Heart left ventricle (tissue), 13 donors: ENCODE measurements at regions not wholly inside any gene's neighbourhood (a gene's known extent, or its start where the extent isn't known, plus 50 kb on each side); places are given as distances from the start of the nearest gene placed in this dataset.

Experiments used
- CTCF ChIP-seq, 12 donors: fragments of 200-600 bp; sonication (generic) in 4 of 12; IDR thresholded peaks; one replicate each; pipeline versions ENCODE4 v1.5.0 to v1.8.0; 2018 to 2022; ENCODE audit warnings: antibody characterized with exemption in 12 of 12, mild to moderate bottlenecking in 5 of 12
- POLR2A ChIP-seq, 2 donors: fragments of 450-650 bp; IDR thresholded peaks; one replicate each; pipeline ENCODE4 v1.6.1; 2017; ENCODE audit warnings: antibody characterized with exemption in 2 of 2, mild to moderate bottlenecking in 2 of 2, moderate library complexity in 2 of 2
- donor health status: ischemic (EF 13 %, LVEDD 7.1; RV severe dilation, severe dysfunction).
- donor health status: DM: no; HTN: yes; CAD: no.
- donor health status: DM: no; HTN: no; CAD: no.
- donor health status: ischemic (EF 25% LVEDD 6.9; RV normal size, moderate dysfunction).
- donor health status: ischemic (EF 25% LVEDD 5.7; RV mildly dilated, moderate dysfunction).
- donor health status: ischemic (EF 35%, LVEDD 5.7; RV mildly dilated, moderate dysfunction).
- donor health status: nonischemic (EF 11% LVEDD 7.7; RV severe dilation, severe dysfunction).
- donor health status: DM: yes; HTN: yes; CAD: no.
- donor health status: PGD.
- donor health status: ischemic (EF 29% LVEDD 5.4; RV normal size, mild dysfunction).
- donor health status: nonischemic (EF 23%, LVEDD 6.1; RV moderate dilation, normal function).

DNA sequence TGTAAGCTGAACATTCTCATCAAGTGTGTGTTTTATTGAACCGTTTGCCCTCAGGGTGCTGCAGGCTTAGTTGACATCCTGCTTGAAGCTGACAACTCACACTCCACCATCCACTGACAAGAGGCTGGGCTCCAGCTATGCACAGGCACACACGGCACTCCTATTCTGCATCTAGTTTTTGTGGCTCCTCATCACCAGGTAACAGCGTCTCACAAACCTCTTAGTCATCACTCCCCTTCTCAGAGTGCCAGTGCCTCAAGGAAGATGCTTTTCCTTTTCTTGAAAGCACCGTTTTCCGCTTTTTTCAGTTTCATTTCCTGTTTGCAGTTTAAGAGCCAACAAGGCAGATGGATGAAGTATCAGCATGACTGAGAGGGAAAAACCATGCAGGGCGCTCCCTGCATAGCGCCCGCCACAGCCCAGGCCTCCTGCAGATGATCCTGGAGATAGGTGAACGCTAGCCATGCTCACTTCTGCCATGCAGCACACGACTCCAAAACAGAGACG, 491.2 kb downstream of the COG6 start:
- TF ChIP-seq CTCF (IDR thresholded peaks at IDR 0.05) = no peak
- no peak for TF ChIP-seq POLR2A (IDR thresholded peaks at IDR 0.05)
